Kidney epithelial cell (primary cell): ENCODE measurements at regions not wholly inside any gene's neighbourhood (a gene's known extent, or its start where the extent isn't known, plus 50 kb on each side); places are given as distances from the start of the nearest gene placed in this dataset.

ENCODE experiments used
- DNase-seq: peaks from one replicate; pipeline ENCODE4 v3.0.0-alpha.2; 2010; ENCODE audit warnings: low read depth
- H3K27me3 ChIP-seq: 2 replicates; pipeline ENCODE4 v1.6.0; 2011; ENCODE audit warnings: low read length; ENCODE audit not compliant: control insufficient read depth, insufficient read depth
- H3K36me3 ChIP-seq: 2 replicates; pipeline ENCODE4 v1.5.1; 2011; ENCODE audit warnings: low read length; ENCODE audit not compliant: control insufficient read depth, insufficient read depth
- H3K4me3 ChIP-seq: 2 replicates; pipeline ENCODE4 v1.5.1; 2011; ENCODE audit warnings: low read depth, mild to moderate bottlenecking, control low read depth, low read length
- TF ChIP-seq, protein P1 (sequence below): IDR thresholded peaks from 2 replicates; pipeline ENCODE4 v1.5.1; 2011; ENCODE audit warnings: mild to moderate bottlenecking, moderate library complexity, low read length, control low read depth, inconsistent platforms; ENCODE audit not compliant: insufficient read depth, poor library complexity, severe bottlenecking

DNA sequence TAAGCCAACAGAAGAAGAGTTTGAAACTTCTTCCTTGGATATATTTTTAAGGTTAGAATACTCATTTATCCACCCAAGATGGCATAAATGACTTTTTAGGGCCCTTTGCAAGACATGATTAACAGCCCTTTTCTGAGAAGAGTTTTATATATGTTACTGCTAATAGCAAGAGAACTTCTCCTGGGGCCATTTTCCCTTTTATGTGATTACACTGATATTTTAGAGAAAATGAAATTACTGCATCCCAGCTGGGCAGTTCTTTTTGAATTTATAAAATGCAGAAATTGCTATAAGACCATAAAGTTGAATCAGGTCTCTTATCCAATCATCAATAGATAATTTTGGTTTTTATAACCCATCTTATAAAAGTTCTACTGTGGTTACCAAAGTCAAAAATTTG is 161.3 kb upstream of the RFX3 start:
- Histone ChIP-seq H3K27me3 (no peaks in the 10 kb centered on the region), H3K36me3 (no peaks in the 10 kb centered on the region), H3K4me3 (no peak overlapping the region)
- DNase-seq, result no peak
- TF ChIP-seq, protein P1, sequence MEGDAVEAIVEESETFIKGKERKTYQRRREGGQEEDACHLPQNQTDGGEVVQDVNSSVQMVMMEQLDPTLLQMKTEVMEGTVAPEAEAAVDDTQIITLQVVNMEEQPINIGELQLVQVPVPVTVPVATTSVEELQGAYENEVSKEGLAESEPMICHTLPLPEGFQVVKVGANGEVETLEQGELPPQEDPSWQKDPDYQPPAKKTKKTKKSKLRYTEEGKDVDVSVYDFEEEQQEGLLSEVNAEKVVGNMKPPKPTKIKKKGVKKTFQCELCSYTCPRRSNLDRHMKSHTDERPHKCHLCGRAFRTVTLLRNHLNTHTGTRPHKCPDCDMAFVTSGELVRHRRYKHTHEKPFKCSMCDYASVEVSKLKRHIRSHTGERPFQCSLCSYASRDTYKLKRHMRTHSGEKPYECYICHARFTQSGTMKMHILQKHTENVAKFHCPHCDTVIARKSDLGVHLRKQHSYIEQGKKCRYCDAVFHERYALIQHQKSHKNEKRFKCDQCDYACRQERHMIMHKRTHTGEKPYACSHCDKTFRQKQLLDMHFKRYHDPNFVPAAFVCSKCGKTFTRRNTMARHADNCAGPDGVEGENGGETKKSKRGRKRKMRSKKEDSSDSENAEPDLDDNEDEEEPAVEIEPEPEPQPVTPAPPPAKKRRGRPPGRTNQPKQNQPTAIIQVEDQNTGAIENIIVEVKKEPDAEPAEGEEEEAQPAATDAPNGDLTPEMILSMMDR, result no peak

DNA sequence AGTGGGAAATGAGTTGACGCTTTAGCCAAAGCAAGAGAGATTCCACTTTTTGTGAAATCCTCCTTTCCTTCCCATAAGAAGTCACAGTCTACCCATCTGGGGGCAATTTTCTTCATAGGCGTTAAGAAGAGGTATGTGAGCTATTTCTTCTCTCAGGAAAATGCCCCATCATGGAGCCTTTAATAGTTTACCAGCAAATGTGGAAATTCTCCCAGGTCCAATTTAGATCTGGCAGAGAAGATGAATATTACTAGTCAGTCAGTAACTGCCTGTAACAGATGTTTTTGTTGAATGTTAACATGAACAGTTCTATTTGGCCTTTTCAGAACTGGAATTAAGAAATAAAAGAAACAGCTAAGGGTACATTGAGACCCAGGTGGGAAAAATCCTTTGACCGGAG is 156.4 kb upstream of the RFX3 start:
- DNase-seq, result no peak
- H3K36me3 ChIP-seq, result no peaks in the 10 kb centered on the region
- H3K27me3 ChIP-seq, result no peaks in the 10 kb centered on the region
- H3K4me3 ChIP-seq, result no peak overlapping the region
- TF ChIP-seq, protein P1, result no peak

DNA sequence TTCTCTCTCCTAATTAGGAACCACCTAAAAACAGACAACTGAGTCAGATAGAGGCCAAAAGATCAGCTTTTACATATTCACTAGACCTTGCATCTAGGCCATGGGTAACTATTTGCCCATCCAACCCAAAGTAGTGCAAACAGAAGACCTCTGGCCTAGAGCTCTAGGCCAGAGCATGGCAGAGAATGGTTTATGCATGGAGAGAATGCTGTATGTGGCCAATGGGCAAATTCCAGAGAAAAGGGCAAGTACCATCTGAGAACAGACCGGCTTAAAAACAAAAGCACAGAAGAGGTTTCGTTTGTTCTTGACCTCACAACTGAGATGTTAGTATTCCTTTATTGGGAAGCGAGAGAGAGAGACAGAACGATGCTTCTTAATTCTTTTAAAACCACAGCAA is 151.7 kb upstream of the RFX3 start:
- TF ChIP-seq, protein P1, result no peak
- Histone ChIP-seq H3K36me3 (no peaks in the 10 kb centered on the region), H3K27me3 (no peaks in the 10 kb centered on the region), H3K4me3 (no peak overlapping the region)
- no peak for DNase-seq

DNA sequence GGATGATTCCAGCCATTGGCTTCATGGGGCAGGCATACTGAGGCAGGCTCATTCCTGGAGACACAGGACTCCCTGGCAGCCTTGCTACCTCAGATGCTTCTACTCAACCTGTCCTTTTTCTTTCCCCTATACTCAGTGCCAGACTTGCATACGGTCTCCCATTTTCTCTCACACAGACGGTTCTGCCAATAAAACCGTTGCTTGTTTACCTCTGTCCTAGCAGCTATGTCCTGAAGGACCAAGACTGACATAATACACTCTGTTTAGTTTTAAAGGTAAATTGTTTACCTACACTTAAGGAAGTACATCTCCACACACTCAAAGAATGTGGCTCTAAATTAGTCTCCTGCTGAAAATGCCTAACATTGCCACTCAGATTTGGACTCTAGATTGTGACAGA is 151.0 kb upstream of the RFX3 start:
- TF ChIP-seq, protein P1, result no peak
- no peak overlapping the region for H3K4me3 ChIP-seq
- no peak for DNase-seq
- H3K27me3 ChIP-seq, result no peaks in the 10 kb centered on the region
- H3K36me3 ChIP-seq, result no peaks in the 10 kb centered on the region

DNA sequence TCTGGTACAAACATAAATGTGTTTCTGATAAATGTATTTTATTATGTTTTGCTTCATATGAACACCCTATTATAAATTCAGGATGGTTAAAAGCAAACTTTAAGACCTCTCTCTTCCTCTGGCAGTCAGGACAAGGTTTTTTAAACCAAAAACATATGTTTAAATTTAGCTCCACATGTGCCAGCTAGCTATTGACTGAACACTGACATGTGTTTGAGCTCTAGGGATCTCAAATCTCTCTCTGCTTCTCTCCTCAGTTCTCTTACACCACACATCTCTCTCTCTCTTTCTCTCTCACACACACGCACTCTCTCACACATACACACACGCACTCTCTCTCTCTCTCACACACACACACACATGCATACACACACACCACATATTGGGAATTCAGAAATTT is 150.1 kb upstream of the RFX3 start:
- no peaks in the 10 kb centered on the region for H3K27me3 ChIP-seq
- TF ChIP-seq, protein P1, result no peak
- DNase-seq, result no peak
- no peak overlapping the region for H3K4me3 ChIP-seq
- no peaks in the 10 kb centered on the region for H3K36me3 ChIP-seq

DNA sequence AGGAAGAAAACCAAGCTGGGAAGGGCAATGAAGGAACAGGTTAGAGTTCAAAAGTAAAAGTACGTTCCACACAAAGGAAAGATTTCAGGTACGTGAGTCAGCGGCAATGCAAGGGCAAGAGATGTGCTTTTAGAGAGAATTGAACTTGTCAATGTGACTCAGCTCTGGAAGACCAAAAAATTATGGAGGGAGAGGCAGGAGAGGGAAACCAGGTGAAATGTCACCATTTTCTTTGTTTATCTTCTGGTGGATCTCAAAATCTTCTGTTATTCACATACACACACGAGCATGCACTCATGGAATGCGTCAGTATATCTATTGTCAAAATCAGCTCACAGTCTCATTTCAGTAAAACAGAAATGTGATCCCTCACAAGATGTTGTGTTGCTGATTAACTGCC is 148.8 kb upstream of the RFX3 start:
- H3K36me3 ChIP-seq, result no peaks in the 10 kb centered on the region
- H3K4me3 ChIP-seq, result no peak overlapping the region
- TF ChIP-seq, protein P1, result no peak
- no peak for DNase-seq
- H3K27me3 ChIP-seq, result no peaks in the 10 kb centered on the region
